HG03442 (cell line): ENCODE measurements at regions not wholly inside any gene's neighbourhood (a gene's known extent, or its start where the extent isn't known, plus 50 kb on each side); places are given as distances from the start of the nearest gene placed in this dataset.

Experiments
- ATAC-seq: cut with Tn5 transposase; IDR thresholded peaks from one replicate; pipeline ENCODE4 v1.9.1; 2021; ENCODE audit warnings: mild to moderate bottlenecking, moderate library complexity; ENCODE audit not compliant: unreplicated experiment

DNA sequence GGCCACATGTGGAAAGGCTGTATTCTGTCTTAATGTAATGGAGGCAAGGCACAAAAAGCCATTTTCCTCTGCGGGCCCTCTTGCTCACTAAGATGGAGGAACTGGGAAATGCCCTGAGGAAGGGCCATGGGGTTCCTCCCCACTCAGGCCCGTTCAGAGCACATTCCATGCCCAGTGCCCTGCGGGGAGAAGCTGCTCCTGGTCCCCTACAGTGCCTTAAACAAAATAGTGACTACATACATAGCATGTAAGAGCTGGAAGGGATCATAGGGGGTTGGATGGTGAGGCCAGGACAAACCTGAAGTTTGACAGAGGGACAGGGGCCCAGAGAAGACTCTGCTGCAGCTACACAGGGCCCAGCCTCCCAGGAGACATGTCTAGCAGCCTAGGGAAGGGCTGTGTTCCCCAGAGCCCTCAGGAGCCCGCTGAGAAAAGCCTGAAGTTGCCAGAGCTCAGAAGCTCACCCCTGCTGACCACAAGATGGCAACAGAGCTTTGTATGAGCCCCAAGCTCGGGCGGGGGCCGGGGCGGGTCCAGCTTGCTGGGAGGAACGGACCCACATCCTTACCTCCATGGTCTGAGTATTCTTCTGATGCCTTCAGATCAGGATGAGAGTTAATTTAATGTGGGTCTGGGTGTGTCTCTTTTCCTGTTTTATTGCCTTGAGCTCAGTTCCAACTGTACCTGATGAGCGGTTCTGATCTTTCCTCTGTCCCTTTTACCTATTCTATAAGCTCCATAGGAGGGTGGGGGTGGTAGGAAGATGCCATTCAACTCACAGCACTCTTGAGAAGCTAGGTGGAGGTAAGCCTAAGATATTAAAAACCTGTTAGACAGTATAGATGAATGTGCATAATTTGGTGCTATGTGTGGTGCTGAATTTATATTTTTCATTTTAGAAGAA, 242.9 kb downstream of the CDC5L start:
- ATAC-seq, result no peak

DNA sequence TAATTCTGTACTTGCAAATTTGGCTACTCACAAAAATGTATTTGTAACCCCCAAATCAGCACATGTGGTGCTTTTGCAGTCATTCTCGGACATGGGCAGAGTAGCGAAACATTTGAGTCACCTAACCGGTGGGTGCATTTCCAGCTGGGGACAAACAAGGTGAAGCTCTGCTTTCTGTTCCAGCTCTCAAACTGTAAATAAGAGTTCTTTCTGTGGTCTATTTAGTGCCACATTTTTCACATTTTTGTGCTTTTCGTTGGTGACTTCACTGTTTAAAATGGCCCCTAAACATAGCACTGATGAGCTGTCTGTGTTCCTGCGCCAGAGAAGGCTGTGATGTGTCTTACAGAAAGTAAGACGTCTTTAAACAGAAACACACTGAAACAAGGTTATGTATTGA, 244.5 kb downstream of the CDC5L start:
- no peak for ATAC-seq

DNA sequence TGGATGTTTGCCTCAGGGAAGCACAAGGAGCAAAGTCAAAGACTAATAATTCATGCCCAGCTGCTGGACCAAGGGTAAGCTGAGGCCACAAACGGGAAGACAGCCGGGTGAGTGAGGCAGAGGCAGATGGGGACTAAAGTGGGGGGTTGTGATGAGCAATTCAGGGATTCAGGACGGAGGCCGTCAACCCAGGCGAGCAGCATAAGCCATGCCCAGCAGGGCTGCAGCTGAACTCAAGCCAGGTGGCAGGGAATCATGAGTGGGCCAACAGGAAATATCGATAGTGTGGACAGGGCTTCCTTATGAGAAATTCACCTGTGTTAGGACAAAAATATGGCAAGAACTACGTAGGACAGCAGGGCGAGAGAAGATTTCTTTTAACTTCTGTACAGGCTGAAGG, 246.8 kb downstream of the CDC5L start:
- ATAC-seq, result no peak

DNA sequence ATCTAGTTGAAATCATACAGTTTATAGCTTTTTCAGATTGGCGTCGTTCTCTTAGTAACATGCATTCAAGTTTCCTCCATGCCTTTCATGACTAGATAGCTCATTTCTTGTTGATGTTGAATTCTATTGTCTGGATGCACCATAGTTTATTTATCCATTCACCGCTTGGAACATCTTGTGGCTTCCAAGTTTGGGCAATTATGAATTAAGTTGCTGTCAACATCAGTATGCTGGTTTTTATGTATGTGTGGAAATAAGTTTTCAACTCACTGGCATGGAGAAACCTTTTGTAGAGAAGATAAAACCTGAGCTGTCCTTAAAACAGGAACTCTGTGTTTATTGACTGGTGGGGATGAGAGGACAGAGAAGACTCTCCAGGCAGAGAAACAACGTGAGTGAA, 248.0 kb downstream of the CDC5L start:
- no peak for ATAC-seq

DNA sequence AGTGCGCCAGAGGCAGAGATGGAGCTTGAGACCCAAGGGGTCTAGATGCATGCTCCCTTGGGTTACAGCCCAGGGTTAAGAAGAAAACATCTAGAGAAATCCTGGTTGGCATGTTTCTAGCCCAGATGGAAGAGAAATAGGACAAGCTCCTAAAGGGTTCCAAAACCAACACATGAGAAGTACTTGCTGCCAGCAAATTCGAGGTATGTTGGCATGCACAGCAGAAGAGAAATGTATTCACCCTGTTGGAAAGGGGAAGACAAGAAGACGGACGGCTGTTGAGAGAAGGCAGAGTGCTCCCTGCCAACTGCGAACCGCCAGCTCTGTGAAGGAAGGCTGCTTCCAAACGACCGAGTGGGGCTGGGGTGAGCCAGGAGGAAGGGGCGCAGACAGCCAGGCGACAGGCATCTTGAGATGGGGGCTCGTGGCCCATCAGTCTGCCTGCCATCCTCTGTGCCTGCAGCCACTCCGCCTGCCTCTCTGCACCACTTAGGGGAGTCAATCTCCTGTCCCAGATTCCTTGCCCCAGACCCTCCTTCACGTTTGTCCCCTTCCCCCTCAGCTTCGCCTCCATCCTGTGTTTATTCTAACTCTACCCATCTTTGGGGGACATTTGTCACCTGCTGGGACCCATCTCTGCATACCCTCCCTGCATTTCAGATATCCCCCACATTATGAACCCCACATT, 249.2 kb downstream of the CDC5L start:
- ATAC-seq, result no peak

DNA sequence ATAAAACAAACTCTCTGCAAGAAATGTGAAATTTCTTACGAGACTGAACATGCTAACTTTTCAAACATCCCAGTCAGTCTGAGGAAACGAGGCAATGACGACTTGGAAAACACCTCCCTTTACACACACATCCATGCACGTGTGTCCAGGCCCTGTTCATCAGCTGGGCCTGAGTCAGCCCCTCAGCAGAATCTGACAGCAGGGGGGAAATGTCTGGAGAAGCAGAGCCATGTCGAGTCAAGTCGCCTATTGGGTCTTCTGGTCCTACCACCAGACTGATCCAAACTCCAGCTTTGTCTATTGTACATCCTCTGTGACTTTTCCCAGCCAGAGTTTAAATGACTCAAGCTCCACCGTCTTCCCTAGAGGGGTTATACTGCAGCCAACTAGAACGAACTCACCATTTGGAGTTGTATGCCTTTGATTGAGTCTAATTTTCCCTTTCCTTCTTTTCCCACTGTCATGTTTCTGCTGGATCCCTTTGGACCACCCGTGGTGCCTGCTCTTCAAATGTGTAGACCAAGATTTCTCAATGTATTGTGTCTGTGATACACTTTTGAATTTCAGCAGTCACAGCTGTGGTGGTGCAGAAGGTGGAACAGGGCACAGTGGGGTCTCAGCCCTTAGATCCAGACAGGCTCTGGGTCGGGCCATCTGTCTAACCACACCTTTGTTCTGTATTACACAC, 254.0 kb downstream of the CDC5L start:
- ATAC-seq, result no peak

- no peak for ATAC-seq
Measured at GRCh38 chr6:44642349-44642748, 254.8 kb downstream of the CDC5L start.

GRCh38 chr6:44642870-44643522, 255.5 kb downstream of the CDC5L start:
- no peak for ATAC-seq

DNA sequence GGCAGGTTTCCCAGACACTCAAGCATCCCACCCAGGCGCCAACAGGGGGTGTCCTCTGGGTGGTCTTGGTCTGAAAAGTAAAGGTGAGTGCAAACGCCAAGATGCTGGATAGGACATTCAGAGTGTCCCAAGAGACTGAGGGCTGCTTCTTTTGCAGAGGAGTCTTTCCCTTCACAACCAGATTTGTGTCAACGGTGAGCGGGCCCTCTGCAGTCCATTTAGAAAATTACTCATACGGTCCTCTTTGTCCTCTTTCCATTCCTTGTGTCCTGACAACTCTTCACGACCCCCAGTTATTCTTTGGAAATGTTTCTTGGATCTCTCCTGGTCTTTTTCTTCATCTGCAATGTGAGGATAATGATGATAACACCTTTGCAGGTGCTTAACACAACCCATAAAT, 257.8 kb downstream of the CDC5L start:
- ATAC-seq, result no peak

- no peak for ATAC-seq
Measured at GRCh38 chr6:44646355-44646754, 258.8 kb downstream of the CDC5L start.

- no peak for ATAC-seq
Measured at GRCh38 chr6:44649365-44650025, 262.0 kb downstream of the CDC5L start.

DNA sequence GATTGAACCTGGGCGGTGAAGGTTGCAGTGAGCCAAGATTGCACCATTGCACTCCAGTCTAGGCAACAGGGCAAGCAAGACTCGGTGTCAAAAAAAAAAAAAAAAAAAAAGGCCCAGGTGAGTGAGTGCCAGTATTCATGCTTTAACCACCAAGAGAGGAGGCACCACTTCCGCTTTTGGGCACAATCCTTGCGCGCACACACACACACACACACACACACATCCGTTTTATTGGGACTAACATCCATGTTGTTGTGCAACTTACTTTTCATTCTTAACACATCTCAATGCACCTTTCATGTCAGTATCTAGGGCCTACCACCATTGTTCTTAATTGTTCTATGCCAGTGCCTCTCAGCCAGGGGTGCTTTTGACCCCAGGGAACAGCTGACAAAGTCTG, 263.0 kb downstream of the CDC5L start:
- no peak for ATAC-seq

- ATAC-seq, result no peak
Measured at GRCh38 chr6:44650947-44651346, 263.4 kb downstream of the CDC5L start.

DNA sequence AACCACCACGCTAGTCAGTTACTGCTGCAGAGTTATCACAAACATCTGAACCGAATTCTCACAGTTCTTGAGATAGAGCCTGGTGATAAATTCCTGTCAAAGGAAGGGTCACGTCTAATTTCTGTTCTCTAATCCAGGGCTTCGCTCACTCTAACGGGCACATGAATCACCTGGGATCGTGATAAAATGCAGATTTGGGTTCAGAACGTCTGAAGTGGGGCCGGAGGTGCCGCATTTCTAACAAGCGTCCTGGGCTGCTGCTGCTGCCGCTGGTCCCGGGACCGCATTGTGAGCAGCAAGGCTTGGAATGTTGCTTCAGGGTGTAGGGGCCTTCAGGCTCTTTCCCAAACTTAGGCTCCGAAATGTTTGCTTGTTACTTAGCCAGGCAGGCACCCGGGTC, 264.1 kb downstream of the CDC5L start:
- ATAC-seq, result no peak

- ATAC-seq, result no peak
Measured at GRCh38 chr6:44652547-44652946, 265.0 kb downstream of the CDC5L start.

DNA sequence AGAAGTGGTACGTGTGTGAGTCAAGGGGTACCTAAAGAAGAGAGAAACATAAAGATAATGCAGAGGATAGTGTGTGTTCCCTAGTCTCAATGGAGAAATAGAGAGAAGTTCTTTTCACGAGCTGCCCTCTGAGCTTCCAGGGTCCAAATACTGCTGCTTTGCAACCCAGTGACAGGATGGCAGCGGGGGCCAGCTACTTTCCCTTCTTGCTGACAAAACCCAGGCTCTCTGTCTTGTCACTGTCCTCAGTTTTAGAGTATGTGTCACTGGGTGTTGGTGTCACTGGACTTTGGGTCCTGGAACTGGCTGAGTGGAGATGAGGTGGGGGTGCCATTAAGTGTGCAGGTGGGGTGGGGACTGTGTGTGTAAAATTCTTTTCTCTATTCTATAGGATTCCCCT, 265.6 kb downstream of the CDC5L start:
- ATAC-seq, result no peak

- ATAC-seq, result no peak
Measured at GRCh38 chr6:44653761-44654218, 266.3 kb downstream of the CDC5L start.

DNA sequence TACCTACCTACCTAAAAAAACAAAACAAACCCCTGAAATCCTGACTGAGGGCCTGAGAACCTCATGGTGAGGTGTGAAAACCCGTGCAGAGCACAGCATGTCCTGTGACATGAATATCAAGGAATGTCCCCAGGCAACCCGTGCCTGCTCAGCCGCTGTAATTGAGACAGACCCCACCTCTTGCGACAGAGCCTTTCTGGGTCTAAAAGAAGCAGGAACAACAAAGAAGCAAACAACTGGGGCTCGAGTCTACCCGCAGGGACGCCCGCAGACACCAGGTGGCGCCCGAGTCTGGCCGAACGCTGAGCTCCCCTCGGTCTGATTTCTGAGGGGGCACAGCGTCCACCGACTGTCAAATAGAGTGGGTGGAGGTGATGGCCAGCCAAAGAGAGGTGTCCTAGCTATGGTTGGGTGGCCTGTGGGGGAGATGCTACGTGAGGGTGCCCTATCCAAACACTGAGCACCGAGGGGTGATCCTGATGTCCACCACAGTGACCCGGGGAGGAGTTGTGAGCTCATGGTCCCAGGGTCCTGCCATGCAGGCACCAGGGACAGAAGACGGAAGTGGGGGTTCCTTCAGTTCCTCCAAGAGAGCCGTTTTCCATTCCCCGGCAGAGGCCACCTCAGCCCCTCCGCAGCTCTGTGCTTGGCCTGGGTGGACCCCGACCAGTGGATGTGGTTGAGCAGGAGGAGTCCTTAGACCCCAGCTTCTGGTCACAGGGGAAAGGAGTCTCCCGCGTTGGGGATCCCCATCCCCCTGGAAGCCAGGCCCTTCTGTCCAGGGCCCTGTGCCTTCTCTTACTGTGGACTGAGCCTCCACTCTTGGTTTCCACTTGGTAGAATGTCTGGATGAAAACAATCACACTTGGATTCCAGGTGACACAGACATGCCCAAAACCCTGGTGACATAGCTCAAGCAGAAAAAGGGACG, 268.2 kb downstream of the CDC5L start:
- no peak for ATAC-seq

GRCh38 chr6:44656691-44657090, 269.2 kb downstream of the CDC5L start:
- no peak for ATAC-seq
